Stimulated activated naive CD8-positive, alpha-beta T cell treated with anti-CD3 and anti-CD28 coated beads, Interleukin-15, Interleukin-2, amounts not matched to agents 100 U/mL and 50 U/mL, for 24 hours (primary cell): ENCODE measurements at regions not wholly inside any gene's neighbourhood (a gene's known extent, or its start where the extent isn't known, plus 50 kb on each side); places are given as distances from the start of the nearest gene placed in this dataset.
"Not testable (repeated sequence)": the region's sequence is repeated elsewhere in the genome, so short reads cannot be mapped to it uniquely, and the experiment has no call there.

ENCODE experiments used
- ATAC-seq: fragments of 150-1000 bp; cut with Tn5 transposase; one replicate; pipeline ENCODE4 v1.10.0; 2021
- DNase-seq: peaks from one replicate; pipeline ENCODE4 v3.0.0; 2021

GRCh38 chr5:88666761-88667495, 216.1 kb downstream of the MEF2C start:
- peak; percentile 3 for DNase-seq
- ATAC-seq = no peak

- DNase-seq (no peak), ATAC-seq (no peak)
Measured at GRCh38 chr5:88665750-88666215, 217.2 kb downstream of the MEF2C start.

DNA sequence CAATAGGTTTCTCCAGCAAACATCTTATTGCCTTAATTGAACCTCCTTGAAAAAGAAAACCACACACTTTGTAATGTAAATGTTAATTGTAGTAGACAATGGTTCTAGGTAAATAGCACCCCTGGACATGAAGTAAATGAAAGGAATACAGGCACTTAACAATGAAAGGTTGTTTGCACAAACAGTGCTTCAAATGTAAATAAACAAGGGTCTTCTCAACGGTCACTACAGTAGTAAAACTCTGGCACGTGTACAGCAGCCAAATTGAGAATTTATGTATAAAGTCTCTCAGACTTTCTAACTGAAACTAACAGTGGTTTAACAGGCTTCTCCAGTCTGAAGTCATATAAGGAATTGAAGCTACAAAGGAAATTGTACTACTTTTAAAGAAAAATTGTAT, 218.3 kb downstream of the MEF2C start:
- no peak for DNase-seq
- no peak for ATAC-seq

- ATAC-seq = no peak
- DNase-seq = no peak
Measured at GRCh38 chr5:88663793-88664216, 219.2 kb downstream of the MEF2C start.

DNA sequence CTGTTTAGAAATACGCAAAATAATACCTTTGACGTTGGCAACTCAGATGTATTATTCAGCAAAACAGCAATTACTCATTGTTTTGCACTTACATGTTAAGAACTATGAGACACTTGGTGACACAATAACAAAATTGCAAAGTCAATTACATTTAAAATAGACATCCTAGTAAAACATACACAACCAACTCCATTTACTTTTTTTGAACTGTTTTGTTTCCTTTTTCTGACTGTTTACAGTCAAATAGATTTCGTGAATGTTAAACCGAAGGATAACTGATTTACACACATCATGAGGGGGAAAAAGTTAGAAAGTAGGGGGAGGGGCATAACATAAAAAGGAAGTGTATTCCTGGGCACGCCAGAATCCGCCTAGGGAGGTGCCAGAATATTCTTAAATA, 220.1 kb downstream of the MEF2C start:
- no peak for DNase-seq
- ATAC-seq = no peak

DNA sequence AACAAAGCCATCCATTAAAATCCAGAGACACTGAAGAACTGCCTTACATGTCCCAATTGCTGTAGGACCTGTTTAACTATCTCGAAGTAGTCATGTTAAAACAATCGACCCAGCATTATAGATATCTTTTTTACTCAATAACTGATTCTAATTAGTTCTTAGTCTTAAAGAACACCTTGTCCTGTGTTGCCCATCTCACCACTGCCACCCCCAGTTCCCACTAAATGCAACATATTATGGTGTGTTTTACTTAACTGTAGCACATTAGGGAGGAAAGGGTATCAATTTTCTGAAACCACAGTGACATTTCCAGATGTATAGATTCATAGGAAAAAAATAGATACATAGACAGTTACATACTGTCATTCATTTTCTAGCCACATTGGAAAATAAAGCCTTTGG, 221.2 kb downstream of the MEF2C start:
- ATAC-seq (no peak), DNase-seq (no peak)

GRCh38 chr5:88660947-88661805, 221.8 kb downstream of the MEF2C start:
- ATAC-seq (peak; percentile 57), DNase-seq (peak; percentile 44)

- peak; percentile 46 for ATAC-seq
- peak; percentile 16 for DNase-seq
Measured at GRCh38 chr5:88660264-88660946, 222.6 kb downstream of the MEF2C start.

GRCh38 chr5:88659529-88660263, 223.3 kb downstream of the MEF2C start:
- DNase-seq = no peak
- no peak for ATAC-seq

DNA sequence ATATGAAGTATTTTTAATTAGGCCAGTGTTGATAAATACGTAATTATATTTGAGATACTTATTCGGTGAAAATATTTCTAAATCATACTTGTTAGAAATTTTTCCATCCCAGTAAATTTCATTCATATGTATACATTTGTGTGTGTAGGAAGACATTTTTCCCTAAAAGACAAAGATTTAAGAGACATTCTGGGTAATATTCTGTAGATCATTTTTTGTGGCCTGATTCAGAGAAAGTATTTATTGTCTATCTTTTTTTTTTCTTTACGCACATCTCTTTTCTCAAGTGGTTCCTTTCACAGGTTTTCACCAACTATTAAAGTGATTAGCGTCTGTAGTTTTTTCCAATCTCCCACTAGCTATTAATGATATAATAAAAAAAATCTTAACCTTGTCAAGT, 224.1 kb downstream of the MEF2C start:
- no peak for DNase-seq
- ATAC-seq = no peak

GRCh38 chr5:88657906-88658775, 224.8 kb downstream of the MEF2C start:
- ATAC-seq (no peak), DNase-seq (no peak)

DNA sequence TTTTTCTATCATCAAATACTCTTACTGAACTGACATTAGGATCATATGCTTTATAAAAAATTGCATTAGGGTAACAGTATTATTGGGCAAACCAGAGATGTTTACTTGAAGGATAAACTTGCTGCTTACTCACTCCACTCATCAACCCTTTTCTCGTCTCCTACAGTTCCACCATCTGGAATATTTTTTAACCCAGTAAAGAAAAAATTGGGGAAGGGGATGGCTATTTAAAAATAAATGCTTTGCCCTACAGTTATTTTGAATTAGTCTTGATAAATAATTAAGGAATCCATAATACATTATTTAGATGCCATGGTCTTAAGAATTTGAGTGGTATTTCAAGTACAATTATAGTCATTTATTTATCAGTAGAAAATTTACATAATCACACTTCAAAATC, 225.8 kb downstream of the MEF2C start:
- DNase-seq (no peak), ATAC-seq (no peak)

GRCh38 chr5:88656221-88656950, 226.6 kb downstream of the MEF2C start:
- DNase-seq (no peak), ATAC-seq (no peak)

DNA sequence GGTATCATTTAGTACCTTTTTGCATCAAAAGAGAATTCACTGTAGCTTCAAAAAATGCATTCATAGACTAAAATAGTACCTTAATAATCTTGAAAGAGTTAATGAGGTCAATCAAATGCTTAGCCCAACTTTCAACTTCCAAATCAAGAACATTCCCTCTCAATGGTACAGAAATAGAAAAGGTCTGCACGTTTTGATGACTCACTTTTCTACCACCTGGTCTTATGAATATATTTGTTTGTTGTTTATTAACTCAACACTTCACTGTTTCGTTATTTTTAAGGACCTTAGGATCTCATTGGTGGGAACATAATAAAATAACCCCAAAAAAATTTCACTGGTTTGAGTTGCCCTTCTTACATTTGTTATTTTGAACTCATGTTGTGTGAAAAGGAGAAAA, 229.5 kb downstream of the MEF2C start:
- DNase-seq = no peak

DNA sequence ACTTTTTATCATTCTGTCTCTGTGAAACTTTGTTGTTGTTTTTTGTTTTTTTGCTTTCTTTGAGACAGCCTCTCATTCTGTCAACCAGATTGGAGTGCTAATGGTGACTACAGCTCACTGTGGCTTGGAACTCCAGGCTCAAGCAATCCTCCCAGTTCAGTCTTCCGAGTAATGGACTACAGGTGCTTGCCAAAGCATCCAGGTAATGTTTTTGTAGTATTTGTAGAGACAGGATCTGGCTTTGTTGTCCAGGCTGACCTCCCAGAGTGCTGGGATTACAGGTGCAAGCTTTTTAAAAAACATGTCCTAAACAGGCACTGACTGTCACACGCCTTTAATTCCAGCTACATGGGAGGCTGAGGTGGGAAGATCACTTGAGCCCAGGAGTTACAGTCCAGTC, 235.1 kb downstream of the MEF2C start:
- DNase-seq (no peak), ATAC-seq (no peak)

More for the DNA sequence above, 229.5 kb downstream of the MEF2C start:
- ATAC-seq = no peak

GRCh38 chr5:88646866-88647265, 236.1 kb downstream of the MEF2C start:
- no peak for ATAC-seq
- DNase-seq = no peak

DNA sequence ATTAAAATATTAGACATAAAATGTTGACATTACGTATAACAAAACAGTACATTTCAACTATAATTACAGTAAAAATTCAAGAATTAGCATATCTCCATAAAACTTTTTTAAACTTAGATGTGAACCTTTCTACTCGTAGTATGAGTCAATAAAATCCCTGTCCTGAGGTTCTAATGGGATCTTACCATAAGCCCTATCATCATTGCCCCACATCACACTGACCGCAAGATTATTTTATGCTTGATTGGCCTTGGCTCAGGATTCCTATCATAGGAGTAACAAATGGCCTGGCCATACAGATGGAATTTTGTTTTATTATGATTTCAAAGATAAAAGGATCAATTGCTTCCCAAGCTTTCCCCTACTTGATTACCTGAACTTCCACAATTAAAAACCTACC, 238.3 kb downstream of the MEF2C start:
- DNase-seq (no peak), ATAC-seq (no peak)

DNA sequence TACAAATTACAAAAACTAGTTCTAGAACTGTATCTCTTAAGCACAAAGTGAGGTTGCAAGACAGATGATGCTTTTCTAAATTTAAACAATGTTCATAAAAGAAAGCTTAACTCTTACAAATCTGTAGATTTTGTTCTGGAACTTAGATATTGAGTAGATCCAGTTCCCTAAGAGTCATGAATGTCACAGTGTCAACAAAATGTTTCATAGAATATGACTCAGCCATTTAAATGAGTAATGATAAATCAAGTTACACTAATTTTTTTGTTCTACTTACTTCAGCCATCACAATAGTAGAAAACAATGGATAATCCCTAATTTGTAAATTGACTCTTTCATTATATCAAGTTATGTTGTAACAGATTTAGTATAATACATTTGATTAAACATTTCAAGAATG, 239.7 kb downstream of the MEF2C start:
- ATAC-seq (no peak), DNase-seq (no peak)

DNA sequence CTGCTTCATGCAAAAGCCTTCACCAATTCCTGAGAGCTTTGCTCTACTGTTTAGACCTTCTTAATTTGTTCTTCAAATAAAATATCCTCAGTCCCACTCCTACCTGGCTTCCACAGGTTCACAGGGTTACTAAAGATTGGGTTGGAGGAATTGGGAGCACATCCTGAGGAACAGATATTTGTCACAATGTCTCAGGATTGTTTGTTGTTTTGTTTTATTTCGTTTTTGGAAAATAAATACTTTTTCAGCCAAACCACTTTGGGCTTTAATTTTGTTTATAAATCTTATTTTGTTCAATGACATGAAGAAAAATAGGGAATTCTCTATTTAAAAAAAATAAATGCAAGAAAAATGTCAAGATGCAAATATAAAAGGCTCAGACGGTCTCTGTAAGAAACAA, 249.0 kb downstream of the MEF2C start:
- ATAC-seq = no peak
- DNase-seq = no peak

- not testable (repeated sequence) for ATAC-seq, DNase-seq
Measured at GRCh38 chr5:88622890-88623289, 260.1 kb downstream of the MEF2C start.
